ENCODE measurements at regions not wholly inside any gene's neighbourhood (a gene's known extent, or its start where the extent isn't known, plus 50 kb on each side); places are given as distances from the start of the nearest gene placed in this dataset.

DNA sequence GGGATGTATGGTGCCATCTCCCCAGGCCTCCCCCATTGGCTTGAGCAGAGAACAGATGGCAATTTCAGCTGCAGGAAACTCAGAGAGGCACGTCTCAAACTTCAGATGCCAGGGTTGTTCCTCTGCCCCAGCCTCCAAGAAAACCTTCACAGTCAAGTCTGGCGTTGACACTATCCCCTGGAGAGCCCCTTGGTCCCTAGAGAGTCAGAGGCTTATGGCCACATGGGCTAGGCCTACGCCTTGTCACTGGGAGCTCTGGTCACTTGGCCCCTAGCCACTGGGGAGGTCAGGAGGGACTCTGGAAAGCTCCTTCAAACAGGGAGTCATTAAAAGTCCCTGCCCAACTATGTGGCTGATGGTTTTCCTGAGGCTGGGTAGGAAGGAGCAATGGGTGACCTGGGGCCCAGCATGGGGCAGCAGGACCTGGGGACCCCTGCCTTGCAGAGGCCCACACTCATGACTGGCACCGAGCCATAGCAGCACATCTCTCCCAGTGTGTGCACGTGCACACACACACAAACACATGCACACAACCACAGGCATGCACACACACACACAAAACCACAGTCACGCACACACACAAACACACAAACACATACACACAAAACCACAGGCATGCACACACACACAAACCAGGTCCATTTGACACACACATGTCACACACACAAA is 144.2 kb downstream of the GADD45G start:
- POLR2A ChIA-PET: interaction anchor here (1.1 to 3.0 kb wide), 3 partner anchors 74 to 145 kb away, joined by 4 to 20 read pairs (median 4); partner anchors contain the start of gene GADD45G
- WGBS (ENCODE audit: low lambda C conversion rate): 44% methylated on average over 5 of the region's 6 CpGs

DNA sequence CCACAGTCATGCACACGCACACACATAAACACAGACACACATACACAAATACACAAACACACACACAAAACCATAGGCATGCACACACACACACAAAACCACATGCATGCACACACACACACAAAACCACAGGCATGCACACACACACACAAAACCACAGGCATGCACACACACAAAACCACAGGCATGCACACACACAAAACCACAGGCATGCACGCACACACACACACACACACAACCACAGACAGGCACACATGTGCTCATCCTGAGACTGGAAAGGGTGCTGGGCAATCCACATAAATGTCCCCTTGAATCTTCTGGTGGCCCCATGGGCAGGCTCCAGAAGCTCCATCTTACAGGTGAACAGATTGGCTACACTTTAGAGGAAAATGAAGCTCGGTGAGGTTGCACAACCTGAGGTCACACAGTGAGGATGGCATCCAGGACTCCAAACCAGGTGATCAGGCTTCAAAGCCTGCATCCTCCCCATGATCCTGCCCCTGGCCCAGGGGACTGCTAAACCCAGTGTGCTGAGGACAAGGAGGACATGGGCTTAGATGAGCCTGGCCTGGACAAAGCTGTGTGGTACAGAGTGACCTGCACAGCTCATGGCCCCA is 144.8 kb downstream of the GADD45G start:
- no peaks in the 10 kb centered on the region for H4K20me1 ChIP-seq (ENCODE audit: insufficient read depth)
- H3K27ac ChIP-seq (ENCODE audit: low read depth in 2 of 2, low read length in 1 of 2): peak overlapping the region in 1 of 2 experiments; percentile 74; a peak in 2 of 4 replicates
- H3K9me3 ChIP-seq: no peaks in the 10 kb centered on the region
- POLR2A ChIA-PET: interaction anchor here (0.5 to 3.0 kb wide), 9 partner anchors 13 to 1425 kb away, joined by 3 to 20 read pairs (median 3); partner anchors contain the start of gene GADD45G
- H3K36me3 ChIP-seq (replicated peaks in 1 of 2; ENCODE audit: control insufficient read depth in 1 of 2, insufficient read depth in 2 of 2, low read length in 1 of 2): no peaks in the 10 kb centered on the region
- H3K9ac ChIP-seq: no peak overlapping the region
- DNase-seq: no peak
- 62% methylated on average over 3 of the region's 3 CpGs for WGBS (ENCODE audit: low lambda C conversion rate)
- no peaks in the 10 kb centered on the region for H3F3A ChIP-seq (replicated peaks; ENCODE audit: insufficient read depth)
- no peak overlapping the region for H3K4me2 ChIP-seq
- H3K27me3 ChIP-seq (ENCODE audit: insufficient read depth): no peaks in the 10 kb centered on the region
- CTCF ChIA-PET: interaction anchor here (0.9 to 2.7 kb wide), 9 partner anchors 10 to 350 kb away, joined by 3 to 22 read pairs (median 4); no protein-coding TSS in a partner anchor
- peaks cover 0 to 69% of the 10 kb centered on the region in 2 experiments; a peak in 1 of 4 replicates for H3K4me1 ChIP-seq (ENCODE audit: control insufficient read depth in 1 of 2, insufficient read depth in 2 of 2, low read depth in 1 of 2, low read length in 1 of 2)
- no peak for TF ChIP-seq MEF2A (IDR thresholded peaks at IDR 0.05; ENCODE audit: borderline replicate concordance, low read depth)
- TF ChIP-seq, protein P1, sequence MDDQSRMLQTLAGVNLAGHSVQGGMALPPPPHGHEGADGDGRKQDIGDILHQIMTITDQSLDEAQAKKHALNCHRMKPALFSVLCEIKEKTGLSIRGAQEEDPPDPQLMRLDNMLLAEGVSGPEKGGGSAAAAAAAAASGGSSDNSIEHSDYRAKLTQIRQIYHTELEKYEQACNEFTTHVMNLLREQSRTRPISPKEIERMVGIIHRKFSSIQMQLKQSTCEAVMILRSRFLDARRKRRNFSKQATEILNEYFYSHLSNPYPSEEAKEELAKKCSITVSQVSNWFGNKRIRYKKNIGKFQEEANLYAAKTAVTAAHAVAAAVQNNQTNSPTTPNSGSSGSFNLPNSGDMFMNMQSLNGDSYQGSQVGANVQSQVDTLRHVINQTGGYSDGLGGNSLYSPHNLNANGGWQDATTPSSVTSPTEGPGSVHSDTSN (IDR thresholded peaks at IDR 0.05): no peak
- no peak for TF ChIP-seq NFIC (IDR thresholded peaks at IDR 0.05; ENCODE audit: borderline replicate concordance)
- no peak for TF ChIP-seq POLR2AphosphoS5 (IDR thresholded peaks at IDR 0.05; ENCODE audit: low read depth, low read length)
- TF ChIP-seq, protein P2, sequence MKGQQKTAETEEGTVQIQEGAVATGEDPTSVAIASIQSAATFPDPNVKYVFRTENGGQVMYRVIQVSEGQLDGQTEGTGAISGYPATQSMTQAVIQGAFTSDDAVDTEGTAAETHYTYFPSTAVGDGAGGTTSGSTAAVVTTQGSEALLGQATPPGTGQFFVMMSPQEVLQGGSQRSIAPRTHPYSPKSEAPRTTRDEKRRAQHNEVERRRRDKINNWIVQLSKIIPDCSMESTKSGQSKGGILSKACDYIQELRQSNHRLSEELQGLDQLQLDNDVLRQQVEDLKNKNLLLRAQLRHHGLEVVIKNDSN (IDR thresholded peaks at IDR 0.05; ENCODE audit: borderline replicate concordance, low read depth): no peak
- no peak for TF ChIP-seq ELF1 (IDR thresholded peaks at IDR 0.05)
- TF ChIP-seq, protein P3, sequence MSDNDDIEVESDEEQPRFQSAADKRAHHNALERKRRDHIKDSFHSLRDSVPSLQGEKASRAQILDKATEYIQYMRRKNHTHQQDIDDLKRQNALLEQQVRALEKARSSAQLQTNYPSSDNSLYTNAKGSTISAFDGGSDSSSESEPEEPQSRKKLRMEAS (IDR thresholded peaks at IDR 0.05; ENCODE audit: low read depth): no peak
- TF ChIP-seq, protein P4, sequence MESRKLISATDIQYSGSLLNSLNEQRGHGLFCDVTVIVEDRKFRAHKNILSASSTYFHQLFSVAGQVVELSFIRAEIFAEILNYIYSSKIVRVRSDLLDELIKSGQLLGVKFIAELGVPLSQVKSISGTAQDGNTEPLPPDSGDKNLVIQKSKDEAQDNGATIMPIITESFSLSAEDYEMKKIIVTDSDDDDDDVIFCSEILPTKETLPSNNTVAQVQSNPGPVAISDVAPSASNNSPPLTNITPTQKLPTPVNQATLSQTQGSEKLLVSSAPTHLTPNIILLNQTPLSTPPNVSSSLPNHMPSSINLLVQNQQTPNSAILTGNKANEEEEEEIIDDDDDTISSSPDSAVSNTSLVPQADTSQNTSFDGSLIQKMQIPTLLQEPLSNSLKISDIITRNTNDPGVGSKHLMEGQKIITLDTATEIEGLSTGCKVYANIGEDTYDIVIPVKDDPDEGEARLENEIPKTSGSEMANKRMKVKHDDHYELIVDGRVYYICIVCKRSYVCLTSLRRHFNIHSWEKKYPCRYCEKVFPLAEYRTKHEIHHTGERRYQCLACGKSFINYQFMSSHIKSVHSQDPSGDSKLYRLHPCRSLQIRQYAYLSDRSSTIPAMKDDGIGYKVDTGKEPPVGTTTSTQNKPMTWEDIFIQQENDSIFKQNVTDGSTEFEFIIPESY (IDR thresholded peaks at IDR 0.05; ENCODE audit: borderline replicate concordance, low read depth): no peak
- TF ChIP-seq, protein P5, sequence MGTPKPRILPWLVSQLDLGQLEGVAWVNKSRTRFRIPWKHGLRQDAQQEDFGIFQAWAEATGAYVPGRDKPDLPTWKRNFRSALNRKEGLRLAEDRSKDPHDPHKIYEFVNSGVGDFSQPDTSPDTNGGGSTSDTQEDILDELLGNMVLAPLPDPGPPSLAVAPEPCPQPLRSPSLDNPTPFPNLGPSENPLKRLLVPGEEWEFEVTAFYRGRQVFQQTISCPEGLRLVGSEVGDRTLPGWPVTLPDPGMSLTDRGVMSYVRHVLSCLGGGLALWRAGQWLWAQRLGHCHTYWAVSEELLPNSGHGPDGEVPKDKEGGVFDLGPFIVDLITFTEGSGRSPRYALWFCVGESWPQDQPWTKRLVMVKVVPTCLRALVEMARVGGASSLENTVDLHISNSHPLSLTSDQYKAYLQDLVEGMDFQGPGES (IDR thresholded peaks at IDR 0.05; ENCODE audit: low read depth, low read length): no peak
- no peak for TF ChIP-seq YY1 (IDR thresholded peaks at IDR 0.05; ENCODE audit: low read depth)
- no peak for TF ChIP-seq RXRA (IDR thresholded peaks at IDR 0.05; ENCODE audit: borderline replicate concordance, low read depth)
- no peak for TF ChIP-seq GABPA (IDR thresholded peaks at IDR 0.05; ENCODE audit: low read depth)
- H3K4me3 ChIP-seq (ENCODE audit: low read depth in 2 of 2, low read length in 1 of 2): no peak overlapping the region
- no peaks in the 10 kb centered on the region for H3K9me2 ChIP-seq
- H3K79me2 ChIP-seq (ENCODE audit: insufficient read depth): no peaks in the 10 kb centered on the region
- H2AFZ ChIP-seq (ENCODE audit: low read depth): no peak overlapping the region

More for the DNA sequence above, 144.2 kb downstream of the GADD45G start:
- Histone ChIP-seq H3K4me3 (ENCODE audit: low read depth in 2 of 2, low read length in 1 of 2) (no peak overlapping the region), H3F3A (replicated peaks; ENCODE audit: insufficient read depth) (no peaks in the 10 kb centered on the region), H3K9me2 (no peaks in the 10 kb centered on the region), H3K9me3 (no peaks in the 10 kb centered on the region), H3K4me1 (ENCODE audit: control insufficient read depth in 1 of 2, insufficient read depth in 2 of 2, low read depth in 1 of 2, low read length in 1 of 2) (peaks cover 0 to 75% of the 10 kb centered on the region in 2 experiments; a peak in 1 of 4 replicates), H4K20me1 (ENCODE audit: insufficient read depth) (no peaks in the 10 kb centered on the region), H2AFZ (ENCODE audit: low read depth) (no peak overlapping the region), H3K27ac (ENCODE audit: low read depth in 2 of 2, low read length in 1 of 2) (no peak overlapping the region; a peak in 1 of 4 replicates), H3K4me2 (no peak overlapping the region), H3K79me2 (ENCODE audit: insufficient read depth) (no peaks in the 10 kb centered on the region), H3K9ac (no peak overlapping the region), H3K36me3 (replicated peaks in 1 of 2; ENCODE audit: control insufficient read depth in 1 of 2, insufficient read depth in 2 of 2, low read length in 1 of 2) (no peaks in the 10 kb centered on the region), H3K27me3 (ENCODE audit: insufficient read depth) (no peaks in the 10 kb centered on the region)
- CTCF ChIA-PET: interaction anchor here (0.7 to 1.5 kb wide), 3 partner anchors 30 to 145 kb away, joined by 3 to 5 read pairs (median 4); no protein-coding TSS in a partner anchor
- DNase-seq: no peak
- no peak for TF ChIP-seq FOXJ3 (CRISPR knock-in tag; IDR thresholded peaks at IDR 0.05)
- no peak for TF ChIP-seq TAF1 (IDR thresholded peaks at IDR 0.05; ENCODE audit: borderline replicate concordance, low read depth, low read length)
- no peak for TF ChIP-seq GATA2 (CRISPR knock-in tag; IDR thresholded peaks at IDR 0.05)

All from SK-N-SH (cell line).